HG03066 (cell line): ENCODE measurements at regions not wholly inside any gene's neighbourhood (a gene's known extent, or its start where the extent isn't known, plus 50 kb on each side); places are given as distances from the start of the nearest gene placed in this dataset.

Experiments
- ATAC-seq: cut with Tn5 transposase; IDR thresholded peaks from one replicate; pipeline ENCODE4 v1.9.1; 2021; ENCODE audit warnings: low read depth; ENCODE audit not compliant: unreplicated experiment

DNA sequence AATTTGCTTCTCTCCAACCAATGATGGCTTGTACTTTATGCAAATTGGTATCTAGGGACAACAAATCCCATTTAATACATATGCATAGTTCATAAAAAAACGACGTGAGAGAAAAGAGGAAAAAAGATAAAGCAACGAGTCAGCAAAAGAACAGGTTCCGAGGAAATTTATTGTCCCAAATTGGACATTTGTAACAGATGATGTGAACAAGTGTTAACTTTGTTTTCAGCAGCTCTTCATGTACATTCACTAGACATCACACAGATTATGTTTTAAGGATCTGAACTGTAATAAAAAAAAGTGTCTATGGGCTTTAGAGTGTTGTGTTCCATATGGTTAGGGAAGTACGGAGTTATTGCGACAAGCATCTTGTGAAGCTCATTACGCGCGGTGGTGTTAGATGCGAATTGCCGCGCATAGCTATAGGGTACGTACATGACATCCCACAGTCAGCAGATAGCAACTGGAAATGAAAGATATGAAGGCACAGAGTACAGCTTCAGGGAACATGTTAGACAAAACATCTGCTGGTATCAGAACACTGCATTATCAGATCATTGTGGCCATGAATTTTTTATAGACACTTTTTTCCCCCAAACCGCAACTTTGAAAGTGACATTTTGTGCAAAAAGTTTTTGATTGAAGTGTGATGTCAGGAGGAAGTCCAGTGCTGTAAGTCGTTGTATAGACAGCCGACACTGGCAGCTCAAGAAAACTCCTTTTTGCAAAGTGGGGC lies 1073.1 kb upstream of the FANCL start:
- no peak for ATAC-seq

DNA sequence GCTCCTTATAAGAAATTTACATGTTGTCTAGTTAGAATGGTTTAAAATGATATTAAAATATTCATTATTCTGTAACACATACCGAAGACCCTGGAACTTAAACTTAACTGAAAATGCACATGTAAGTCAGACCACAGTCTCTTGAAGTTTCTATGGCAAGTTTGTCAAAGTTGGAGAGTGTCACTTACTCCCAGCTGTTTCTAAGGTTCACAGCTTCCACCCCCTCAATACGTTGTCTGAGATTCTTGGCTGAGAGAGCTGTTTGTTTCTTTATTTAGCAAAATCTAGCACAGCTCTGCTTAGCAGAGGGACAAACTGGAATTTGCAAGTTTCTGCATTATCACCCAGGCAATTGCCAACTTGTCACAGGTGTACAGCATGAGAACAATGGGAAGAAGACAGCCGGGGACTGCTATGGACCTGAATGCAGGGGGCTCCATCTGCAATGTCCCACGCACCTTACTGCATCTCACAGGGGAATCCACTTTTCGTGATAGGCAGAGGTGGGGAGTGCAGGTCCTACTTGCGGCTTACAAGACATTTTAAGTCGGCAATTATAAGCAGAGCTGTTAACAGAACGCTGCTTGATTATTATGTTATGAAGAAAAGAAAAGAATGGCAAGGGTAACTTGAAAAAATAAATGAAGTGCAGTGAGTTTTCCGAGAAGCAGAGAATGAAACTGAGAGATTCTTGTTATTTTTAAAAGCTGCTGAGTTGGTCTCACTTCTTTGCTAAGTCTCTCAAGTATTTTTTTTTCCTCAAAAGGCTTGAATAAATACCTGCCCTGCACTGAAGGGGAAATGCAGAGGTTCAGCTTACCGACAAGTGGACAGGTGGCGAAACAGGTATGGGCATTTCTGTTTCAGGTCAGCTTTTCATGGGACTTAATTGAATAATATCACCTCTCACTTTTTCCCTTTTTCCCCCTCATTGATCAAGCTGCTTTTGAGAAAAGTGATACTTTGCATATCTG lies 1072.1 kb upstream of the FANCL start:
- ATAC-seq: no peak

DNA sequence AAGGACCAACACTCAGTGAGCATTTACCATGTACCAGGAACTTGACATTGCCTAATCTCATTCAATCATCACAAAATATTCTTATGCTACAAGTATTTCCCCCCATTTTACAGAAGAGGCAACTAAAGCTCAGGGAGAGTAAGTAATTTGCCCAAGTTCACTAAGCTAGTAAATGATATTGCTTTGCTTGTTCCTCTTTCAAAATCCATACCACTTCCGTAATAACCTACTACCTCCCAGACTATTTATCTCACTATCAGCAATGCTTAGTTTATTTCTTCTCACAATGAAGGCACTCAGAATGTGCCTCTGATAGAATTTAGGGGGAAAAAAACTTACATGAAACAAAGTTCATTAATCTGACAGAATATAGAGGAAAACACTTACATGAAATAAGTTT lies 1070.9 kb upstream of the FANCL start:
- no peak for ATAC-seq

DNA sequence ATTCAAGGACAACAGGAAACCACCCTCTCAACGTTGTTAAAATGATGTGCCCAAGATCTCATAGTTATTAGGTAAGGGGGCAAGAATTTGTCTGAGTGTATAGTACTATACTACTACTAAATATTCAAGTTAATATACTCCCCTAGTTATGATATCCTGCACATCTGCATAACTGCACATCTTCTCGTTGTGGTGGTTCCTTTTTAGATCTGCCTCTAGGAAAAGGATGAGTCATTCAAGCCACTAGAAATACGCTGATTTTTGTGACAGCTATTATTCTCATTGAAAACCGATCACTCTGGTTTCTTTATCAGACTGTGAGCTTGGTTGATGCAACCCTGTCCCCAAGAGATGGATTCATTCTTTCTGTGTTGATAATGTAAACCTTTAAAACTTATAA lies 1067.0 kb upstream of the FANCL start:
- no peak for ATAC-seq

GRCh38 chr2:59307196-59307595 lies 1066.1 kb upstream of the FANCL start:
- ATAC-seq: no peak

DNA sequence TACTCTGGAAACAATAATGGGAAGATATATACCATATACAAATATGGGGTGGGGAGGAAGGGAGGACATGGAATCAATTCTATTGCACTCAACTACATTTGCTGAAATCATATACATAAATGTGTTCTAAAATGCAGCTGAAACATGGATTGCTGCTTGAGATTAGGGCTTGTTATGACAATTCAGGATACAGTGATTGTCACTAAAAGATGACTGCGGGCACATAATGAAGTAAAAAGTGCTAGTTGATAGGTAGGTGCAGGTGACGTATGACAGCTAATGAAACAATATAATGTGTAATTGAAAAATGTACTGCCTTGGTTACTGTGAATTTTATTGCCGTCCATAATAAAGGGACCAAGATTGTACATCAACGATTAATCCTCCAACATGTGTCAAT lies 1062.1 kb upstream of the FANCL start:
- ATAC-seq: no peak

DNA sequence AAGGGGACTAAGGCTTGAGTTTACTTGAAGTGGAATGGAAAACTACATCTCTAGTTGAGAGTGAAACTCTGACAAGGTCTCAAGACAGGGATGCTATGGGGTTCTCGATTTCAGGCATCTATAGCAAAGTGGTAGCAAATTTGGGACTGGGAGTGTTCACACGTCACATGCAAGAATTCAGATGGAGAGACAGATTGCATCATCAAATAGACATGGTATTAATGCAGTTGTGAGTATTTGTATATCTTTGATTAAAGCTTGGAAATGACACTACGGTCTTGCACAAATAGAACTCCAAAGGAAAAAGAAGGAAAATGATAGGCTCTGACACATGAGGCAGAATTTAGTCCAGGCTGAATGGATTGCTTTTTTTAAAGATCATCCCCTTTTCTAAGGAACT lies 1061.6 kb upstream of the FANCL start:
- no peak for ATAC-seq

GRCh38 chr2:59301466-59302402 lies 1060.6 kb upstream of the FANCL start:
- ATAC-seq: peak; percentile 58

GRCh38 chr2:59297816-59298215 lies 1056.7 kb upstream of the FANCL start:
- ATAC-seq: no peak

GRCh38 chr2:59296279-59296678 lies 1055.2 kb upstream of the FANCL start:
- no peak for ATAC-seq

GRCh38 chr2:59295524-59296162 lies 1054.5 kb upstream of the FANCL start:
- ATAC-seq: no peak

GRCh38 chr2:59288771-59289170 lies 1047.6 kb upstream of the FANCL start:
- no peak for ATAC-seq

- no peak for ATAC-seq
These were observed 1041.4 kb upstream of the FANCL start for GRCh38 chr2:59282374-59283057.

GRCh38 chr2:59277671-59278070 lies 1036.5 kb upstream of the FANCL start:
- no peak for ATAC-seq

- ATAC-seq: no peak
These were observed 1035.8 kb upstream of the FANCL start for GRCh38 chr2:59276917-59277316.

DNA sequence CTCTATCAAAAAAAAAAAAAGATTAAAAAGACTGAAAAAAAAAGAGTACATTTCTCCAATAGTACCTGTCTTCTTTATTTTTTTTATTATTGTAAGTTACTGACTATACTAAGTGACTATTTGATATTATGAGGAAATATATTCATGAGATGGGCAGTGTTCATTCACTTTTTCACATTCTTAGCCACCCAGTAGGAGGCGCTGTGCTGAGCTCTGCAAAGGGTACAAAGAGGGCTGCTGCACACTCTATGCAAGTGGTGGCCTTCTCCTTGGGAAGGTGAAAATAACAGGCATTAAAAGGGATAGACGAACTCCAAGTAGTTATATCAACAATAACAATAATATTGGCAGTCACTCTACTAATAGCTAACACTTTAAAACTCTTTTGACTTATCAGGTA lies 1034.9 kb upstream of the FANCL start:
- ATAC-seq: no peak

- no peak for ATAC-seq
These were observed 1025.3 kb upstream of the FANCL start for GRCh38 chr2:59266453-59266852.

GRCh38 chr2:59259913-59260312 lies 1018.8 kb upstream of the FANCL start:
- no peak for ATAC-seq

DNA sequence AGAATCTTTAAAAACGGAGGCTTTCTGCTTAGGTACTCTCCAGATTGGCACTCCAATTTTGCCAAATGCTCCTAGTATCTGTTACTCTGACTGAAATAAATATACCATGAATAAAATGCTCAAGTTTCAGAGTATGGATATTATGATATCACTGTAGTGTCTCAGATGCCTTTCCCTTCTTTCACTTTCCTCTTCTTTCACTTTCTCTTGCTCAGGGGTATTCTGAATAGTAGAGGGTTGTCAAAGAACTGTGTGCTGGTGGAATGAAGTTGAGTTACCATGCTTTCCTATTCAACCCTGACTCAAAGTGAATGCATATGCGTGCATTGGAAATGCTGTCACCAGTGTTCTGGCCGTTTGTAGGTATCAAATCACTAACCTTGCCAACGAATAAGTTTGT lies 1015.2 kb upstream of the FANCL start:
- no peak for ATAC-seq

DNA sequence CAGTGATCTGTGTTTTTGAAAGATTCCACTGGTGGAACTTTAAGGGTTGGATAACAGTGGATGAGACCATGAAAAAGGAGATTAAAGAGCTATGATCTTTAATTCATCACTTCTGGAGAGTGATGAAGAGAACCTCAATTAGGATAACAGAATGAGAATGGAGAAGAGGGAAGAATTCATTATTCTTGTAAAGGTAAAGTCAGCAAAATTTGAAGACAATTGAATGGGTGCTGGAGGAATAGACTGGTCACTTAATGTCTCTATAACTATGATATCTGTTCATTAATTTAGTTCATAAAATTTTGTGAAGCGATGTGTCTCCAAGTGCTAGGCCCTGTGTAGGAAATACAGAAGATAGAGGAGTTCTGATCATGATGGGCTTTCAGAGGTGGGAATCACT lies 1013.2 kb upstream of the FANCL start:
- ATAC-seq: no peak
